ENCODE measurements at regions not wholly inside any gene's neighbourhood (a gene's known extent, or its start where the extent isn't known, plus 50 kb on each side); places are given as distances from the start of the nearest gene placed in this dataset.

DNA sequence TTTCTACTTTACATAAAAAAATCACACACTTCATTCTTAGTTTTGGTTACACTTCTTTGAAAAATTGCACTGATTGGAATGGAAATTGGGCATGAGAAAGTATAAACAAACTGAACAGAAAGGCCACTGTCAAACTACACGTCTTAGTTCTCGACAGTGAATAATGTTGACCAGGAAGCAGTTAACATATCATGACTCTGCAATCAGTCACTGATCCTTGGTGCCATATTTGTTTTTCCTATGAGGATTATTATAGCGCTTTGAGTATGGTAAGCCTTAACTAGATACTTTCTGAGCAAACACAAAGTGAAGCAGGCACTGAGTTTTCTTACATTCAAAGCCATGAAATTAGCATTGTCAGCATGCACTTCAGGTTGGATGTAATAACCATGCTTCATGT is 495.1 kb upstream of the ANKRD30A start:
- intact Hi-C loops (cut with micrococcal nuclease) = no loop called here
- DNase-seq (no peak), ATAC-seq (ENCODE audit: low read depth) (no peak)
- TF ChIP-seq, protein P1, sequence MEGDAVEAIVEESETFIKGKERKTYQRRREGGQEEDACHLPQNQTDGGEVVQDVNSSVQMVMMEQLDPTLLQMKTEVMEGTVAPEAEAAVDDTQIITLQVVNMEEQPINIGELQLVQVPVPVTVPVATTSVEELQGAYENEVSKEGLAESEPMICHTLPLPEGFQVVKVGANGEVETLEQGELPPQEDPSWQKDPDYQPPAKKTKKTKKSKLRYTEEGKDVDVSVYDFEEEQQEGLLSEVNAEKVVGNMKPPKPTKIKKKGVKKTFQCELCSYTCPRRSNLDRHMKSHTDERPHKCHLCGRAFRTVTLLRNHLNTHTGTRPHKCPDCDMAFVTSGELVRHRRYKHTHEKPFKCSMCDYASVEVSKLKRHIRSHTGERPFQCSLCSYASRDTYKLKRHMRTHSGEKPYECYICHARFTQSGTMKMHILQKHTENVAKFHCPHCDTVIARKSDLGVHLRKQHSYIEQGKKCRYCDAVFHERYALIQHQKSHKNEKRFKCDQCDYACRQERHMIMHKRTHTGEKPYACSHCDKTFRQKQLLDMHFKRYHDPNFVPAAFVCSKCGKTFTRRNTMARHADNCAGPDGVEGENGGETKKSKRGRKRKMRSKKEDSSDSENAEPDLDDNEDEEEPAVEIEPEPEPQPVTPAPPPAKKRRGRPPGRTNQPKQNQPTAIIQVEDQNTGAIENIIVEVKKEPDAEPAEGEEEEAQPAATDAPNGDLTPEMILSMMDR (IDR thresholded peaks at IDR 0.05) = no peak
- Mint-ChIP-seq H3K4me1 (no peaks in the 10 kb centered on the region), H3K4me3 (no peak overlapping the region), H3K36me3 (ENCODE audit: low read depth) (no peaks in the 10 kb centered on the region), H3K27ac (no peak overlapping the region), H3K27me3 (no peaks in the 10 kb centered on the region), H3K9me3 (peaks cover 12% of the 10 kb centered on the region)
- ChIA-PET POLR2A (no interaction called here), CTCF (no interaction called here)

DNA sequence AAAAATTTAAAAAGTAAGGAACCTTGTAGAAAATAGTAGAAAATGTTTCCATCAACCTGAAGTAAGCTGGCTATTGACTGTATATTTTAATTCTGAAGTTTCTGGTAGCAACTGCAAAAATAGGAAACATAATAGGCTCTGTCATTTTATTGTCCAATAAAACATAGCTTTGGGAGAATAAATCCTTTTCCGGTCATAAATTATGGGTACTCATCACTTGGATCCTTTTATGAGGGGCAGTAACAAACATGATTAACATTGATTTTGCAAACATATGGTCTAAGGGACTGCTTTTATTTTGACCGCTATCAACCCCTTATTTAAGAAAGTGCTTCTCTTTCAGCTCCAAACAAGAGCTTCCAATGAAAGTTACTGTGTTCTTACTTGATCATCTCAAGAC is 495.9 kb upstream of the ANKRD30A start:
- no peaks in the 10 kb centered on the region for H3K36me3 Mint-ChIP-seq (ENCODE audit: low read depth)
- TF ChIP-seq, protein P1 (IDR thresholded peaks at IDR 0.05) = no peak
- no peak for ATAC-seq (ENCODE audit: low read depth)
- no peaks in the 10 kb centered on the region for H3K4me1 Mint-ChIP-seq
- DNase-seq = no peak
- no peak overlapping the region for H3K27ac Mint-ChIP-seq
- peaks cover 12% of the 10 kb centered on the region for H3K9me3 Mint-ChIP-seq
- no peak overlapping the region for H3K4me3 Mint-ChIP-seq
- ChIA-PET POLR2A (no interaction called here), CTCF (no interaction called here)
- no peaks in the 10 kb centered on the region for H3K27me3 Mint-ChIP-seq
- intact Hi-C loops (cut with micrococcal nuclease) = no loop called here

GRCh38 chr10:36624551-36625100 is 500.8 kb upstream of the ANKRD30A start:
- ChIA-PET CTCF (no interaction called here), POLR2A (no interaction called here)
- Mint-ChIP-seq H3K9me3 (peaks cover 6% of the 10 kb centered on the region), H3K4me3 (no peak overlapping the region), H3K36me3 (ENCODE audit: low read depth) (no peaks in the 10 kb centered on the region), H3K4me1 (no peaks in the 10 kb centered on the region), H3K27me3 (no peaks in the 10 kb centered on the region), H3K27ac (no peak overlapping the region)
- no peak for DNase-seq
- TF ChIP-seq, protein P1 (IDR thresholded peaks at IDR 0.05) = no peak
- intact Hi-C loops (cut with micrococcal nuclease) = no loop called here
- no peak for ATAC-seq (ENCODE audit: low read depth)

DNA sequence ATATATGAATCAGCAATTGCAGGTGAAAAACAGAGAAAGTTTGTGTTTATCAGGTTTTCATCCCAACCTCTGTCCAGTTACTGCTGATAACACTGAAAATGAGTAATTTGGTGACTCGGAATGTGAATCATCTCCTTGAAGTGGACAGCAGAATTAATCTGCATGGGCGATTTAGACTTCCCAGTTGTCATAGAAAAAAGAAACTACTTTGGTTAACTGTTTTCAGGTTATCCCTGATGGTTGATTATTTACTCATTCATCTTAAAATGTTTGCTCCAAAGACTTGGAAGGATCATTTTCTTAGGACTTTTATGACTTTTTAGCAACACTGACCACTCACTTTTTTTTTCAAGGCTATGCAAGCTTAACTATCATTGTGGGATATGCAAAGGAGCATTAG is 504.1 kb upstream of the ANKRD30A start:
- CTCF ChIA-PET = no interaction called here
- no peak overlapping the region for H3K4me3 Mint-ChIP-seq
- no peaks in the 10 kb centered on the region for H3K4me1 Mint-ChIP-seq
- H3K27ac Mint-ChIP-seq = no peak overlapping the region
- H3K27me3 Mint-ChIP-seq = no peaks in the 10 kb centered on the region
- TF ChIP-seq, protein P1 (IDR thresholded peaks at IDR 0.05) = no peak
- POLR2A ChIA-PET = no interaction called here
- DNase-seq = no peak
- intact Hi-C loops (cut with micrococcal nuclease) = no loop called here
- no peak for ATAC-seq (ENCODE audit: low read depth)
- H3K36me3 Mint-ChIP-seq (ENCODE audit: low read depth) = no peaks in the 10 kb centered on the region
- peaks cover 2% of the 10 kb centered on the region for H3K9me3 Mint-ChIP-seq

DNA sequence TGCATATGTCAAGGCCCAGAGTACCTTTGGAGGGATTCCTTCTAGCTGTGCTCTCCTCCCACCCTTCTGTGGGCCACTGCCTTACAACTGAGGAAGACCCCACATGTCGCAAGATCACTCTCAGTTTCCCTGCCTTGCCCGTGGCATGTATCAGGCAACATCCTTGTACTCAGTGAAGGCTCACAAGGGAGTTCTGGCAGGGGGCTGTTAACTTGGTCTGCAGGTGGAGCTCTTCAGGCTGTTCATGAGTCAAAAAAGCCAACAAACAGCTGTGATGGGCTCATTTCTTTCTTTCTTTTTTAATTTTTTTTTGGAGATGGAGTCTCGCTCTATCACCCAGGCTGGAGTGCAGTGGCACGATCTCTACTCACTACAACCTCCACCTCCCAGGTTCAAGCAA is 513.0 kb upstream of the ANKRD30A start:
- TF ChIP-seq, protein P1 (IDR thresholded peaks at IDR 0.05) = no peak
- no peaks in the 10 kb centered on the region for H3K36me3 Mint-ChIP-seq (ENCODE audit: low read depth)
- H3K9me3 Mint-ChIP-seq = no peaks in the 10 kb centered on the region
- intact Hi-C loops (cut with micrococcal nuclease) = no loop called here
- ATAC-seq (ENCODE audit: low read depth) (no peak), DNase-seq (no peak)
- H3K27ac Mint-ChIP-seq = no peak overlapping the region
- H3K27me3 Mint-ChIP-seq = no peaks in the 10 kb centered on the region
- ChIA-PET CTCF (no interaction called here), POLR2A (no interaction called here)
- H3K4me3 Mint-ChIP-seq = no peak overlapping the region
- no peaks in the 10 kb centered on the region for H3K4me1 Mint-ChIP-seq
